Brain microvascular endothelial cell (primary cell): ENCODE measurements at regions not wholly inside any gene's neighbourhood (a gene's known extent, or its start where the extent isn't known, plus 50 kb on each side); places are given as distances from the start of the nearest gene placed in this dataset.
A peak's percentile ranks its signal among the peaks of the same experiment; 100 is the strongest.

ENCODE experiments used
- DNase-seq: peaks from one replicate; pipeline ENCODE4 v3.0.0-alpha.2; 2020
- H3K27ac ChIP-seq: fragments of 250-450 bp; sonication (Bioruptor Pico); 2 replicates; pipeline ENCODE4 v1.5.1; 2020; ENCODE audit warnings: mild to moderate bottlenecking, moderate library complexity
- H3K27me3 ChIP-seq: fragments of 250-450 bp; sonication (Bioruptor Pico); replicated peaks from 2 replicates; pipeline ENCODE4 v1.5.1; 2020; ENCODE audit warnings: mild to moderate bottlenecking
- H3K36me3 ChIP-seq: fragments of 250-450 bp; sonication (Bioruptor Pico); replicated peaks from 2 replicates; pipeline ENCODE4 v1.5.1; 2020; ENCODE audit warnings: mild to moderate bottlenecking
- H3K4me3 ChIP-seq: 2 replicates; pipeline ENCODE4 v1.5.1; 2011; ENCODE audit warnings: low read depth, mild to moderate bottlenecking, control low read depth, low read length, moderate library complexity
- CTCF ChIP-seq: IDR thresholded peaks from 2 replicates; pipeline ENCODE4 v1.5.1; 2011; ENCODE audit warnings: low read depth, mild to moderate bottlenecking, moderate library complexity, low read length, control low read depth, inconsistent platforms; ENCODE audit errors: missing control alignments
- in situ Hi-C: cut with HindIII; loops from 2 replicates; pipeline ENCODE4 v1.10.0; 2017; ENCODE audit warnings: low sequenced_read_pairs, low pct_ligation_motif_present

GRCh38 chr13:107119989-107120881 lies 552.3 kb upstream of the ARGLU1 start:
- no peaks in the 10 kb centered on the region for H3K36me3 ChIP-seq
- in situ Hi-C loops, result no loop called here
- DNase-seq, result no peak
- H3K27me3 ChIP-seq, result no peaks in the 10 kb centered on the region
- no peak for TF ChIP-seq CTCF
- no peak overlapping the region for H3K27ac ChIP-seq
- no peak overlapping the region for H3K4me3 ChIP-seq

GRCh38 chr13:107118506-107118905 lies 550.6 kb upstream of the ARGLU1 start:
- Histone ChIP-seq H3K27me3 (no peaks in the 10 kb centered on the region), H3K36me3 (no peaks in the 10 kb centered on the region), H3K27ac (no peak overlapping the region), H3K4me3 (no peak overlapping the region)
- in situ Hi-C loops, result no loop called here
- no peak for DNase-seq
- no peak for TF ChIP-seq CTCF

- in situ Hi-C loops, result no loop called here
- H3K4me3 ChIP-seq, result no peak overlapping the region
- H3K27ac ChIP-seq, result no peak overlapping the region
- no peak for TF ChIP-seq CTCF
- no peaks in the 10 kb centered on the region for H3K36me3 ChIP-seq
- DNase-seq, result peak; percentile 4
- no peaks in the 10 kb centered on the region for H3K27me3 ChIP-seq
Observed at GRCh38 chr13:107117327-107118012, 549.5 kb upstream of the ARGLU1 start.

- no peaks in the 10 kb centered on the region for H3K27me3 ChIP-seq
- TF ChIP-seq CTCF, result no peak
- no peak for DNase-seq
- no peaks in the 10 kb centered on the region for H3K36me3 ChIP-seq
- in situ Hi-C loops, result no loop called here
- H3K4me3 ChIP-seq, result no peak overlapping the region
- no peak overlapping the region for H3K27ac ChIP-seq
Observed at GRCh38 chr13:107113387-107113786, 545.5 kb upstream of the ARGLU1 start.

- no peak for TF ChIP-seq CTCF
- Histone ChIP-seq H3K27me3 (no peaks in the 10 kb centered on the region), H3K27ac (no peak overlapping the region), H3K36me3 (no peaks in the 10 kb centered on the region), H3K4me3 (no peak overlapping the region)
- no peak for DNase-seq
- in situ Hi-C loops, result no loop called here
Observed at GRCh38 chr13:107111248-107111647, 543.3 kb upstream of the ARGLU1 start.

GRCh38 chr13:107104631-107105030 lies 536.7 kb upstream of the ARGLU1 start:
- in situ Hi-C loops, result no loop called here
- no peaks in the 10 kb centered on the region for H3K27me3 ChIP-seq
- peak; percentile 9 for DNase-seq
- H3K27ac ChIP-seq, result no peak overlapping the region
- no peak overlapping the region for H3K4me3 ChIP-seq
- TF ChIP-seq CTCF, result no peak
- H3K36me3 ChIP-seq, result no peaks in the 10 kb centered on the region
